ENCODE measurements at regions not wholly inside any gene's neighbourhood (a gene's known extent, or its start where the extent isn't known, plus 50 kb on each side); places are given as distances from the start of the nearest gene placed in this dataset.

DNA sequence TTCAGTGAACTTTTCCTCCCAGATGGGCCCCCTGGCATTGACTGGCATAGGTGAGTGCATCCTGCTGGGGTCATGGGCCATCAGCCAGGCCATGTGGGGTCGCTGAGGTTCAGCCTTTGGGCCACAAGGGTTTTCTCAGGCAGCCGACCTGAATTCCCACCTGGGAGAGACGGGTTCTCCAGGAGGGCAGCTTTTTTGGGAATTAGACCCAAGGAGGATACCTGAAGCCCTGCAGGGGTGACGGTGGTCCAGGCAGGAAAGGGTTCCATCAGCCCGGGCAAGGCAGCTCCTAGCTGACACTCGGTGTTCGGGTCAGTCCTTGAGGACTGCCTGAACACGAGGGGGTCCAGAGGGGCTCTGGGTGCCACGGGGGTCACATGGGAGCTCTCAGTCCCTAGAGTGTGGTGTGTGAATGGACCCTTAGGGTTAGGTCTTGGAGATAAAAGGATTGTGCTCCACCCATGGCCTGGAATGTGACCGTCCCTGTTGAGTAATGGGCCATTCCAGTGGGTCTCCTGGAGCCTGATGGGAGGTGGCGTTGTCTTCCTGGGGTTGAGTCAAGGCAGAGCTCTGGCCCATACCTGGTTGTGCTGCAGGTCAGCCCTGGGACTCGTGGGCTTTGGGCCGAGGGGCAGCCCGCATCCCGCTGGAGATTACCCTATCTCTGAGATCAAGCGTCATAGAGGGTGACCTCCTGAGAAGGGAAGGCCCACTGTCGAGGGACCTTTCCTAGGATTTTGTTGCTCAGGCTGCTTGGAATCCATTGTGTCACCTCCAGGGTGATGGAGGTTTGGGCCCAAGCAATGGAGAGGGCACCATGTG, 192.8 kb downstream of the UBE3A start (continued):
- TF ChIP-seq, protein P1, sequence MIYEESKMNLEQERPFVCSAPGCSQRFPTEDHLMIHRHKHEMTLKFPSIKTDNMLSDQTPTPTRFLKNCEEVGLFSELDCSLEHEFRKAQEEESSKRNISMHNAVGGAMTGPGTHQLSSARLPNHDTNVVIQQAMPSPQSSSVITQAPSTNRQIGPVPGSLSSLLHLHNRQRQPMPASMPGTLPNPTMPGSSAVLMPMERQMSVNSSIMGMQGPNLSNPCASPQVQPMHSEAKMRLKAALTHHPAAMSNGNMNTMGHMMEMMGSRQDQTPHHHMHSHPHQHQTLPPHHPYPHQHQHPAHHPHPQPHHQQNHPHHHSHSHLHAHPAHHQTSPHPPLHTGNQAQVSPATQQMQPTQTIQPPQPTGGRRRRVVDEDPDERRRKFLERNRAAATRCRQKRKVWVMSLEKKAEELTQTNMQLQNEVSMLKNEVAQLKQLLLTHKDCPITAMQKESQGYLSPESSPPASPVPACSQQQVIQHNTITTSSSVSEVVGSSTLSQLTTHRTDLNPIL (CRISPR knock-in tag; IDR thresholded peaks at IDR 0.05; ENCODE audit: low read depth): no peak
- TF ChIP-seq ZNF565 (CRISPR knock-in tag; conservative IDR thresholded peaks at IDR 0.05; ENCODE audit: low read depth) (no peak), ESRRG (CRISPR knock-in tag; IDR thresholded peaks at IDR 0.05) (no peak), RARB (CRISPR knock-in tag; IDR thresholded peaks at IDR 0.05) (no peak), ZNF8 (CRISPR knock-in tag; IDR thresholded peaks at IDR 0.05) (no peak)
- TF ChIP-seq, protein P2, sequence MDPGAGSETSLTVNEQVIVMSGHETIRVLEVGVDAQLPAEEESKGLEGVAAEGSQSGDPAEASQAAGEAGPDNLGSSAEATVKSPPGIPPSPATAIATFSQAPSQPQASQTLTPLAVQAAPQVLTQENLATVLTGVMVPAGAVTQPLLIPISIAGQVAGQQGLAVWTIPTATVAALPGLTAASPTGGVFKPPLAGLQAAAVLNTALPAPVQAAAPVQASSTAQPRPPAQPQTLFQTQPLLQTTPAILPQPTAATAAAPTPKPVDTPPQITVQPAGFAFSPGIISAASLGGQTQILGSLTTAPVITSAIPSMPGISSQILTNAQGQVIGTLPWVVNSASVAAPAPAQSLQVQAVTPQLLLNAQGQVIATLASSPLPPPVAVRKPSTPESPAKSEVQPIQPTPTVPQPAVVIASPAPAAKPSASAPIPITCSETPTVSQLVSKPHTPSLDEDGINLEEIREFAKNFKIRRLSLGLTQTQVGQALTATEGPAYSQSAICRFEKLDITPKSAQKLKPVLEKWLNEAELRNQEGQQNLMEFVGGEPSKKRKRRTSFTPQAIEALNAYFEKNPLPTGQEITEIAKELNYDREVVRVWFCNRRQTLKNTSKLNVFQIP (CRISPR knock-in tag; IDR thresholded peaks at IDR 0.05; ENCODE audit: borderline replicate concordance, low read depth): no peak

DNA sequence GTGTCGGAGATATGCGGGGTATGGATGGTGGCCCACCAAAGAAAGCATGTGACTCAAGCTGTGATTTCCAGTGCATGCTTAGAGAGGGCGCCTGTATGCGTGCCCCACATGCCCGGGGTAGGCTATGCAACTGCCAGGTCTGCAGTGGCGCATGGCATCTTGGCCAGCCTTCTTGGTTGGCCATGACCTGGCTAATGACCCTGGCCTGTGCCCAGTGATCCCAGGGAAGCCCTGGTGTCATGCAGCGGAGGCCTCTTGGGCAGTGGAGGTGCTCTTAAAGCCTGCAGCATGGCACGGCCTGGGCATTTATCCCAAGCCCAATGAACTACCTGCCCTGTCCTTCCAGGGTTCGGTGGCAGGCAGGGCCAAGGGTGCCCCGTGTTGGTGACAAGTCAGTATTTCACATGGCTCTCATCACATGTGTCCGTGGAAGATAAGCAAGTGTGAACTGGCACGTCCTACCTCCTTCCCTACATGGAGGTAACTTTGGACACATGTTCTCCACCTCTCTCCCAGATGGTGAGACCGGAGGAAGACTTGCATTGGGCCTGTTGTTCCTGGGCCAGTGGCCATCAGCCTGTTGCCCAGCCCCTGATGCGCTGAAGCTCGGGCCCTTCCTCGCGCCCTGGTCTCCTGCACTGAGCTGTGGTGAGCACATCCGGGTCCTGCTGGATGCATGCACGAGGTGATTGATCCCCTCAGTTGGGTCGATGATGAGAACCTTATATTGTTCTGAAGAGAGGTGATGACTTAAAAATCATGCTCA, 192.0 kb downstream of the UBE3A start:
- no peak for TF ChIP-seq ZNF8 (CRISPR knock-in tag; IDR thresholded peaks at IDR 0.05)
- TF ChIP-seq, protein P3, sequence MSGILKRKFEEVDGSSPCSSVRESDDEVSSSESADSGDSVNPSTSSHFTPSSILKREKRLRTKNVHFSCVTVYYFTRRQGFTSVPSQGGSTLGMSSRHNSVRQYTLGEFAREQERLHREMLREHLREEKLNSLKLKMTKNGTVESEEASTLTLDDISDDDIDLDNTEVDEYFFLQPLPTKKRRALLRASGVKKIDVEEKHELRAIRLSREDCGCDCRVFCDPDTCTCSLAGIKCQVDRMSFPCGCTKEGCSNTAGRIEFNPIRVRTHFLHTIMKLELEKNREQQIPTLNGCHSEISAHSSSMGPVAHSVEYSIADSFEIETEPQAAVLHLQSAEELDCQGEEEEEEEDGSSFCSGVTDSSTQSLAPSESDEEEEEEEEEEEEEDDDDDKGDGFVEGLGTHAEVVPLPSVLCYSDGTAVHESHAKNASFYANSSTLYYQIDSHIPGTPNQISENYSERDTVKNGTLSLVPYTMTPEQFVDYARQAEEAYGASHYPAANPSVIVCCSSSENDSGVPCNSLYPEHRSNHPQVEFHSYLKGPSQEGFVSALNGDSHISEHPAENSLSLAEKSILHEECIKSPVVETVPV (CRISPR knock-in tag; IDR thresholded peaks at IDR 0.05): no peak
- TF ChIP-seq, protein P1 (CRISPR knock-in tag; IDR thresholded peaks at IDR 0.05; ENCODE audit: low read depth): no peak
- no peak for TF ChIP-seq ZNF70 (CRISPR knock-in tag; IDR thresholded peaks at IDR 0.05)
- no peak for TF ChIP-seq BACH2 (CRISPR knock-in tag; IDR thresholded peaks at IDR 0.05; ENCODE audit: borderline replicate concordance)
- no peak for TF ChIP-seq CSDC2 (CRISPR knock-in tag; IDR thresholded peaks at IDR 0.05)
- TF ChIP-seq PPARA (CRISPR knock-in tag; IDR thresholded peaks at IDR 0.05; ENCODE audit: borderline replicate concordance): no peak
- no peak for TF ChIP-seq ZFP30 (CRISPR knock-in tag; IDR thresholded peaks at IDR 0.05)
- no peak for TF ChIP-seq ZC3H10 (CRISPR knock-in tag; IDR thresholded peaks at IDR 0.05)
- ATAC-seq: no peak

DNA sequence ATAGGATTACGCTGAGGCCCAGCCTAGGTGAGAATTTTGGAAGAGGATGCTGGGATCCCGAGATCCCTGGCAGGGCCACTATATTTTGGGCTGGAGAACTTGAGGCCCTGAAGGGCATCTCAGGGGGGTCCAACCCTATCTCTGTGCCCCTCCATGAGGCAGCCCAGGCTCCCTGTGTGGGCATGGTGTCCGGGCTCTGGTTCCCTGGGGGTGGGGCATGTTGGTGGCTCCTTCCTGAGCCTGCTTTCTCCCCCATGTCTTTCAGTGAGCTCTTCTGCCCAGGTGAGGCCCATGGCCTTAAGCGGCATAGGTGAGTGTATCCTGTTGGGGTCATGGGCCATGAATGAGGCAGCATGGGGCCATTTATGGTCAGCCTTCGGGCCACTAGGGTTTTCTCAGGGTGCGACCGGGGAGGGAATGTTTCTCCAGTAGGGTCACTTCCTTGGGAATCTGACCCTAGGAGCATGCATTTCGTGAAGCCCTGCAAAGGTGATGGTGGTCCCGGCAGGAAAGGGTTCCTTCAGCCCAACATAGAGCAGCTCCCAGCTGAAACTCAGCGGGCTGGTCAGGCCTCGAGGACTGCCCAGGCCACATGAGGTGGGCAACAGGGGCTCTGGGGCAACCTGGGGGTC, 191.3 kb downstream of the UBE3A start:
- no peak for ATAC-seq
- TF ChIP-seq TOX (CRISPR knock-in tag; IDR thresholded peaks at IDR 0.05; ENCODE audit: borderline replicate concordance): no peak
- no peak for TF ChIP-seq ARNTL (CRISPR knock-in tag; IDR thresholded peaks at IDR 0.05; ENCODE audit: borderline replicate concordance, low read depth)
- TF ChIP-seq ZNF565 (CRISPR knock-in tag; conservative IDR thresholded peaks at IDR 0.05; ENCODE audit: low read depth): no peak
- no peak for TF ChIP-seq ISL1 (CRISPR knock-in tag; IDR thresholded peaks at IDR 0.05)
- no peak for TF ChIP-seq OSR1 (CRISPR knock-in tag; IDR thresholded peaks at IDR 0.05)
- TF ChIP-seq ZNF8 (CRISPR knock-in tag; IDR thresholded peaks at IDR 0.05): no peak
- TF ChIP-seq GLIS3 (CRISPR knock-in tag; IDR thresholded peaks at IDR 0.05): no peak
- no peak for TF ChIP-seq PPARA (CRISPR knock-in tag; IDR thresholded peaks at IDR 0.05; ENCODE audit: borderline replicate concordance)
- TF ChIP-seq, protein P2 (CRISPR knock-in tag; IDR thresholded peaks at IDR 0.05; ENCODE audit: borderline replicate concordance, low read depth): no peak
- no peak for TF ChIP-seq SNAI2 (CRISPR knock-in tag; IDR thresholded peaks at IDR 0.05)
- no peak for TF ChIP-seq RARB (CRISPR knock-in tag; IDR thresholded peaks at IDR 0.05)
- TF ChIP-seq TCF4 (CRISPR knock-in tag; IDR thresholded peaks at IDR 0.05; ENCODE audit: borderline replicate concordance): no peak
- TF ChIP-seq, protein P4, sequence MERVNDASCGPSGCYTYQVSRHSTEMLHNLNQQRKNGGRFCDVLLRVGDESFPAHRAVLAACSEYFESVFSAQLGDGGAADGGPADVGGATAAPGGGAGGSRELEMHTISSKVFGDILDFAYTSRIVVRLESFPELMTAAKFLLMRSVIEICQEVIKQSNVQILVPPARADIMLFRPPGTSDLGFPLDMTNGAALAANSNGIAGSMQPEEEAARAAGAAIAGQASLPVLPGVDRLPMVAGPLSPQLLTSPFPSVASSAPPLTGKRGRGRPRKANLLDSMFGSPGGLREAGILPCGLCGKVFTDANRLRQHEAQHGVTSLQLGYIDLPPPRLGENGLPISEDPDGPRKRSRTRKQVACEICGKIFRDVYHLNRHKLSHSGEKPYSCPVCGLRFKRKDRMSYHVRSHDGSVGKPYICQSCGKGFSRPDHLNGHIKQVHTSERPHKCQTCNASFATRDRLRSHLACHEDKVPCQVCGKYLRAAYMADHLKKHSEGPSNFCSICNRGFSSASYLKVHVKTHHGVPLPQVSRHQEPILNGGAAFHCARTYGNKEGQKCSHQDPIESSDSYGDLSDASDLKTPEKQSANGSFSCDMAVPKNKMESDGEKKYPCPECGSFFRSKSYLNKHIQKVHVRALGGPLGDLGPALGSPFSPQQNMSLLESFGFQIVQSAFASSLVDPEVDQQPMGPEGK (CRISPR knock-in tag; IDR thresholded peaks at IDR 0.05; ENCODE audit: borderline replicate concordance): no peak
- no peak for TF ChIP-seq ZNF70 (CRISPR knock-in tag; IDR thresholded peaks at IDR 0.05)
- TF ChIP-seq, protein P1 (CRISPR knock-in tag; IDR thresholded peaks at IDR 0.05; ENCODE audit: low read depth): no peak
